NCI-H524 treated with DMSO at 0.1 percent for 48 hours (cell line): ENCODE measurements at regions not wholly inside any gene's neighbourhood (a gene's known extent, or its start where the extent isn't known, plus 50 kb on each side); places are given as distances from the start of the nearest gene placed in this dataset.

Experiments
- DNase-seq: peaks from one replicate; lab custom pipeline; 2025; lab: John Stamatoyannopoulos, UW

DNA sequence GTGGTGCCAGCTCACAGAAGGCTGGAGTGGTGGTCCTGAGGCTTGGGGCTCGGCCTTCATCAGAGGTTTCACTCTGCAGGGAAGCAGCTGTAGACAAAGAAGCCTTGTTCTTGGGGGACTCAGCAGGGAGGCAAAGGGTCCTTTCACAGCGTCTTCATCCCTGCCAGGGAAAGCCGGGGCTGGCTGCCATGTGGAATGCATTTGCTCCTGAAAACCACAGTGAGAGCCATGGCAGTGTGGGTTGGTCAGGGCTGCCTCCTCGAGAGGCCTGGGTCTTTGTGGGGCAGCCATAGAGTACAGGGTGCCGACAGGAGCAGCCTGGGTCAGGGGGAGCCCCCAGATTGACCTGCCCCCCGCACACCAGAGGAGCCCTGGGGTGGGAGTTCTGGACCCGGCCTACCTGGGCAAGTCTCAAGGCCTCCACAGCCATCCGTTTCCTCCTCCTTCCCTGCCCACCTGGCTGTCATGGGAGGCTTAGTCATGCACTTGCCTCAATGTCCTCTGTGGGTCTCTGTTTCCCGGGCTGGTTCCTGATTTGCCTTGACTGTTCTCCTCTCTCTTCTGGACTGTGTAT, 144.0 kb downstream of the CDC5L start:
- no peak for DNase-seq

DNA sequence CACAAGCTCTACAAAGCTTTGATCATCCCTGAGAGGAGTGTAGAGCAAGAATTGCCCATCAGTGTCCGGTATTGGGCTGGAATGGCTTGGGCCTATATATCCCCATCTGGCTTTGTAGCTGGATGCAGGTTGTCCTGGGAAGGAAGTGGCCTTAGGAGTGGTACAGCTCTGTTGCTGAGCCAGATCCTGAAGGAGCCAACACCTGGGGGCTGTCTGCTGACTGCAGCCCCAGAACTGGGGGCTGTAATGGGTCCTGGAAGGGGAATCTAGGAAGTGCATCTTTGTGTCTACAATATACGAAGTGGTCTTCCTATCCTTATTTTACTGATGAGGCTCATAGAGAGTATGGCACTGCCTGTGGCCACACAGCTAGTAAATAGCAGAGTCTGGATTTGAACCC, 145.9 kb downstream of the CDC5L start:
- no peak for DNase-seq

DNA sequence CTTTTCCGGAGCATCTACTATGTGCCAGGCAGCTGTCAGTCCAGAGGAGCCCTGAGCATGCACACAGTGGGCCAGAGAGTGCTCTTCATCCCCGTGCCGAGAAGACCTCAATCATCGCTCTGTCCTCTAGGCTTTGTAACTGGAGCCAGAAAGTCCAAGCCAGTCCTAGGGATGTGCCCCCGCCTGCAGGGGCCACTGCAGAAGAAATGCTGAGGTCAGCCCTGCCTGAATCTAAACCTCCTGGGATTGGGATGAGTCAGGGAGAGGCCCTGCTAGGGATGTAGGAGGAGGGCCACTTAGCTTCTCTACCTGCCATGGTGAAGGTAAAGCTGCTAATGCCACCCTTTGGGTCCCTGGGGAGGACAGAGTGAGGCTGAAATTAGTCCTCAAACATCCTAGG, 146.8 kb downstream of the CDC5L start:
- DNase-seq, result no peak

DNA sequence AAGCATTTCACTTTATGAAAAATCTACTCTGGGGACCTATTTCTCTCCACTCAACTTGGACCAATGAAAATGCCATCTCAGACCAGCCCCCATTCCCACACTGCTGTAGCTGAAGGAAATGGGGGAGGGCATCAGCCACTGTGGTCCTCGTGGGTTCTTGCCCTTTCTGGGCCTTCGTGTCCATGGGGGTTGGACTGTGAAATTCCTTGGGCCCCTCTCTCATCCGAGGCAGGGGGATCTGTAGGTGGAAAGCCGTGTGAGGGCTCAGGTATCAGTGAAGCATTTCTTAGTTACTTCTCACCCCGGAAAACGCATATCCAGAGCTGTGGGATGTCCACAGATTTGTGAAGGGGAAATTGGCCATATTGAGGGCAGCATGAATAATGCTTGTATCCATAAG, 147.9 kb downstream of the CDC5L start:
- DNase-seq, result no peak

- DNase-seq, result no peak
Observed at GRCh38 chr6:44535967-44536366, 148.5 kb downstream of the CDC5L start.

DNA sequence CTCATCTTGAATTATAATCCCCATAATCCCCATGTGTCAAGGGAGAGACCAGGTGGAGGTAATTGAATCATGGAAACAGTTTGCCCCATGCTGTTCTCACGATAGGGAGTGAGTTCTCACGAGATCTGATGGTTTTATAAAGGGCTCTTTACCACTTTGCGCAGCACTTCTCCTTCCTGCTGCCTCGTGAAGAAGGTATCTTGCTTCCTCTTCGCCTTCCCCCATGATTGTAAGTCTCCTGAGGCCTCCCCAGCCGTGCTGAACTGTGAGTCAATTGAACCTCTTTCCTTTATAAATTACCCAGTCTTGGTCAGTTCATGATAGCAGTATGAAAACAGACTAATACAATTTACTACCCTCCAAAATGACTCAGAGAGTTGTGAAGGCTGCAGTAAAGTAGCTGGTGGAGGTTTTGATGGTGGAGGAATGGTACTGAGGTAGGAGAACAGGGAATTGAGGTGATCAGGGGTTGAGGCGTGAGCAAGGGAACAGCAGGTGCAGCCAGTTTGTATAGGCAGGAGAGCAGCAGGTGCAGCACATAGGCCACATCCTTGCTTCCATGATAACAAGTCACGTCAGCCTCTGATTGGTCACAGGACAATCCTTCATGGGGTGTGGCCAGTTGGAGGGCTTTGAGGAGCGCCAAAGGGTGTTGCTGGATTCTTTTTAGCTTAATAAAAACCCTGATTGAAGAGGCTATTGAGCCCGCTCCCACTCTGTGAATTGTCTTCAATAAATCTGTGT, 150.0 kb downstream of the CDC5L start:
- DNase-seq, result no peak

GRCh38 chr6:44538131-44538806, 150.8 kb downstream of the CDC5L start:
- no peak for DNase-seq

GRCh38 chr6:44538807-44539201, 151.3 kb downstream of the CDC5L start:
- DNase-seq, result no peak

- DNase-seq, result no peak
Observed at GRCh38 chr6:44539701-44540355, 152.3 kb downstream of the CDC5L start.

DNA sequence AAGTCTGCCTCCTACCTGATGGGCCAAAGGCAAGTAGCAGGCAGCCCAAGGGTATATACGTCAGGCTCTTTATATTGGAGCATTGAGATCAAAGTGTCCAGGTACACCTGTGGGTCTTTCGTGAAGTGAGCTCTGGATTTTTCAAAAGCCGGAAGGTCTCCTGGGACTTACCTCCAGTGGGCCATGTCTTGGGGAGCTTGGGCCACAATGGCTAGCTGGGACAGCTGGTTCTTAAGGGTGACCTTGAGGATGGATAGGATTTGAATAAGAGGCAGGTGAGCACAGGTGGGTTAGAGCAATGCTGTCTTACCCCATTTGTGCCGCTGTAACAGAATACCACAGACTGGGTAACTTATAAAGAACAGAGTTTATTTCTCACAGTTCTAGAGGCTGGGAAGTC, 153.4 kb downstream of the CDC5L start:
- DNase-seq, result no peak

DNA sequence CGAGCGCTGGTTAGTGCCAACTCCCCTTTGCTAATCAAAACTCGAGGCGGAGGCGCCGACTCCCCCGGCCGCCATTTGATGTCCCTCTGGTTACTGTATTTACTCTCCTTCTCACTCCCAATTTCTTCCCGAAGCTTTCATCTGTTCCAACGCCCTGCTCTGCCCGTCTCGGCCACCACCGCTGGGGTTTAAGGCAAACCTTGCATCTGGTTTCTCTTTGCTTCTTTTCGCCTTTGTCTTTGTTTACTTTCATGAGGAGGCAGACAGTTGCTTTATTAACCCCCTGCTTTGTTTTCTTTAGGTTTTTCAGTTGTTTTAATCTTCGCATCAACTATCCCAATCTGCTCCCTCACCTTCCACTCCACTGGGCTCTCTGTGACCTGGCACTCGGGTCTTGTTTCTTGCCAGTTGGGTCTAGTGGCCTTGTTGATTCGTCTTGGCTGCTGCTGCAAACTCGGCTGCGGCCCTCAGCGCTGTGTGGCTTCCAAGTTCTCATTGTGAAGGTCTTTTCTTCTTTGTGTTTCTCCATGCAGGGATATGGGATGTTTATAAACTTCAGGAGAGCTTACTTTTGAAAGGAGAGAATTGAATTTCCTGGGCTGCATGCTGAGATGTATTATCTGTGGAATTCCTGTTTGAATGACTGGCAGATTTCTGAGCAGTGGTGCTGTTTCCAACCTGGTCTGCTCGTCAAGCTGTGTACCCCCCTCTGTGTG, 155.1 kb downstream of the CDC5L start:
- no peak for DNase-seq

DNA sequence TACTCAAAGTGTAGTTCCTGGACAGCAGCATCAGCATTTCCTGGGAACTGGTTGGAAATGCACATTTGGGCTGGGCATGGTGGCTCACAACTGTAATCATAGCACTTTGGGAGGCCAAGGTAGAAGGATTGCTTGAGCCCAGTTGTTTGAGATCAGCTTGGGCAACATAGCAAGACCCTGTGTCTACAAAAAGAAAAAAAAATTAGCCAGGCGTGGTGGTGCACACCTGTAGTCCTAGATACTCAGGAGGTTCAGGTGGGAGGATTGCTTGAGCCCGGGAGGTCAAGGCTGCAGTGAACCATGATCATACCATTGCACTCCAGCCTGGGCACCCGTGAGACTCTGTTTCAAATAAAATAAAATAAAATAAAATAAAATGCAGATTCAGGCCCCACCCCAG, 156.2 kb downstream of the CDC5L start:
- DNase-seq, result no peak

- DNase-seq, result no peak
Observed at GRCh38 chr6:44545224-44545623, 157.7 kb downstream of the CDC5L start.

DNA sequence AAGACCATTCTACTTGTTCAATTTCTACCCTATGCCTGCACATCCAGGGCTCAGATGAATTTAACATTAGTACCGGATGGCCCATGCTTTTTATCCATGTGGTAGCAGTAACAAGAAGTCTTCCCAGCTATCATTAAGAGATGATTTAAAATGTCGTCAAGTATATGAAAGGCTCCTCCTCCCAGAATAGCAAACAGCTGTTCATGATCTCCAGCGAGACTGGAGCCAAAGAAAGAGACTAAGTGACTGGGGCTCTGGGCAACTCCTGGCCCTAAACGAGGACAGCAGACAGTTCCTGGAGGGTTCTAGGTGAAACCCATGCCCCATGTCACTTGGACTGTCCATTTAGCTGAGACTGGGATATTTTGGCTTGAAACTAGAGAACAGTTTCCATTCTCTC, 160.8 kb downstream of the CDC5L start:
- DNase-seq, result no peak

DNA sequence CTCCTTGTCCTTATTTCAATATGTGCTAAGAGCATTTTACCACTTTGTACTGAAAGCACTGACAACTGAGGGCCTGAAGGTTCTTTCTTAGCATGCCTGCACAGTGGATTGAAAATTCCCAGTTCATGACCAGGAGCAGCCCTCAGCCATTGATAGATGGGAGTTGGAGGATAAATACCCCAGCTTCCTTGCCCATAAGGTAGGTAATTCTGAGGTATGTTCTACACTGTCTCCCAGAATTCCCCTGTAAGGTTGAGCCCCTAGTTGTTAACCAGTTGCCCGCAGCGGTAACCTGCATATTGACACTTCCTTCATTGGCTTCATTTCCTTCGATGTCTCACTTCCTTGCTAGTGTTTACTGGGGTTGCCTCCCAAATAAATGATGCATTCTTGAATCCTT, 162.0 kb downstream of the CDC5L start:
- DNase-seq, result no peak

DNA sequence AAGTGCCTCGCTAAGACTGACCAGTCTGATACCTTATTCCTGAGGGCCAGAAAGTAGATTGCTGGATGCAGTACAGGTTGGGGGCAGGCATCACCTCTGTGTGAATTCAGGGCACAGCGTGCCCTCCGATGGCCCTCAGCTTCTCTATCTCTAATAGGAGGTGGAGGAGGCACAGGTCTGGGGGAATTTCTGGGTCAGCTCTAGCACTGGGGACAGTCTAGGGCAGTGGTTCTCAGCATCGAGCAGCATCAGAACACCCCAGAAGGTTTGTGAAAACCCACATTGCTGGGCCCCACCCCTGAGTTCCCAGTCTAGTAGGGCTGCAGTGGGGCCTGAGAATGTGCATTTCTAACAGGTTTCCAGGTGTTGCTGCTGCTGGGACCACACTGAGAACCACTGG, 166.7 kb downstream of the CDC5L start:
- no peak for DNase-seq

DNA sequence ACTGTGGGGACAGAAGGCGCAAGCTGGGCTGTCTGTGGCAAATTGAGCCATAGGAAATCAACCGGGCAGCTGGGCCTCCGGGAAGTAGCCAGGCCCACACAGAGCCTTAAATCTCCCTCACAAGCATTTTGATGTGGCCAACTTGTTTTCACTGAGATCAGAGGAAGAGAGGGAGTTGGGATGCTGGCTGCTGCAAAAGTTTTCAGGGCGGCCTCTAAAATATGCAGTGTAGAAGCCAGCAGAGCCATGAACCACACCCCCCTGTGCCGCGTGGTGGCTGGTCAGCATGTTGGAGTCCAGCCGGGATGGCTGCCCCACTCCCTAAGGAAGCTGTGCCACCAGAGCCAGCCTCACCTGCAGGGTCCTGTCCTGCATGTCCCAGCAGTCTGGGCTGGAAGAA, 167.4 kb downstream of the CDC5L start:
- DNase-seq, result no peak

DNA sequence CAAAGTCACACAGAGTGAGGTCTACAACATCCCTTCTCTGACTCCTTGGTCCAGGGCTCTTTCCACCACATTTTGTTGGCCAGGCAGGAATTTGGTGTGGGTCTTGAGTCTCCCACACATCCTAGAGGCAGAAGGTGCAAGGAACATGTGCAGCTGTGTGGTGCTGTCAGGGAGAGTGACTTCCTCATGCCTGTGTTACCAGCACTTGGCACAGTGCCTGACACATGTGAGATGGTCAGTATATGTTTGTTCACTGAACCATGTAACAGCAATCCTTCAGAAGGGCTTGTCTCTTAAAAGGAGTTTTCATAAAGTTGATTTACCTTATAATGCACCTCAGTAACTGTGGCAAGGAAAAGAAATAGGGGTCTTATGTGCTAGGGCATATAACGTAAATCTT, 168.5 kb downstream of the CDC5L start:
- DNase-seq, result no peak

DNA sequence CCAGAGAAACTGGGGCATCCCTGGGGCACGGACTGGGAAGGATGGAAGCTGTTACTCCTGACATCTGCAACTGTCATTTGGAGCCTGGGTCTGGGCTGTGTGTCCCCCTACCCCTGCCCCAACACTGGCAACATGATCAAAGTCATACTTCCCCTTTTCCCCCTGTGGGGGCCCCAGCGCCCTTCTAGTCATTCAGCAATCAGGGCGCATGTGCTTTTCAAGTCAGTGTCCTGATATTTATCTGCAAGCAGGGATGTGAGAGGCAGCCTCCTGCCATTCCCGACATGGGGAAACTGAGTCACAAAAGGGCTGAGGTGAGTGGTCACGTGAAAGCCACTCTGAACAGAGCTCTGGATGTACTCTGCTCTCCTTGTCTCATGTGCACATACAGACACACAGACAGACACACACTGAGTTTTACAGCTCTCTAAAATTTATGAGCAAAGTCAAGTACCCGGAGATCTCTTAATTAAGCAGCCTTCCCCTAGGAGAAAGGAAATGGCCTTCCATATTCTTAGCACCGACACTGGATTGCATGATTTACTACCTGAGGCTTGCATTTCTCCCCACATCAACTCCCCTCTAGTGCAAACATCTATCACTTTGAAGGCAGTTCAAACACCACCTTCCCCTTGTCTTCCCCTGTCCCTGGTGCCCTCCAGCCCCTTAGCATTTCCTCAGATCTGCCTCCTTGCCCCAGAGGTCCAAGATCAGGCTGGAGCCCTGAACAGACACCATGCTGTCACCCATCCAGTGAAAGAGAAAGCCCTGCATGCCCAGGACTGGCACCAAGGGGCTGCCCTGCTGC, 170.7 kb downstream of the CDC5L start:
- DNase-seq, result no peak

- no peak for DNase-seq
Observed at GRCh38 chr6:44558832-44559251, 171.3 kb downstream of the CDC5L start.

DNA sequence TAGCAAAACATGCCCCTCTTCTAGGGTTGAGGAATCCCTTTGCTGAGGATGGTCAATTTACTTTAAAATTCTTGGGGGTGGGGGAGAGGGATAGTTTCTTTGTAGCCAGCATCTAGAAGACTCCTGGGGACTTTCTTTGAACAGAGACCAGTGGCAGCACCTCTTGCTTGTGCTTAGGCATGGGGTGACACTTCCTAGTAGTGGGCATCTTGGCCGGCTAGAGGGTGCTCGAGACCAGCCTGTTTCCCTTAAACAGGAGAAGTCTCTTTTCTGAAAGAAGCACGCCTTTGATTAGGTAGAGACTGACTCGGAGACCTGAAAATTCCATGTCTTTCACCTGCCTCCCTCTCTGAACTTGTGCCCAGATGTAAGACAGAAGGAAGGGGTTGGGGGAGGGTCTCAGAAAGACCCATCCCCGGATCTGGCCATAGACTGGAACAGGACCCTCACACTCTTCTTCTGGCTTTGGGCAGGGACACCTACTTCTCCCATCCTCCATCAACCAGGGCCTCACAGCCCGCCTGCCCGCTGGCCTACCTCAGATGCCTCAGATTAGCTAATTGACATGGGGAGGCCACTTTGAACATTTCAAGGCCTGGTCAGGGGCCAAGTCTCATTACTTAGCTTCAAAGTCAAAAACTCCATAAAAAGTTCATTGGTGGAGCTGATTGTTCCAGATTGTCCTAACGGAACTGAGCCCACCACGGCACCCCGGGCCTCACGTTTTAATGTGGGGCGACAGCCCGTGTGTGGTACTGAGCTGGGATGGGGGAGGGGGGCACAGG, 172.2 kb downstream of the CDC5L start:
- DNase-seq, result no peak
